Activated T-helper 17 cell treated with anti-CD3 and anti-CD28 coated beads, Interleukin-2, amount 50 U/mL, for 72 hours (primary cell): ENCODE measurements at regions not wholly inside any gene's neighbourhood (a gene's known extent, or its start where the extent isn't known, plus 50 kb on each side); places are given as distances from the start of the nearest gene placed in this dataset.
"Not testable (repeated sequence)": the region's sequence is repeated elsewhere in the genome, so short reads cannot be mapped to it uniquely, and the experiment has no call there.

Experiments used
- ATAC-seq: fragments of 150-1000 bp; cut with Tn5 transposase; replicated peaks from 2 replicates; pipeline ENCODE4 v1.10.0; 2021; ENCODE audit warnings: mild to moderate bottlenecking, moderate library complexity
- H3K27ac Mint-ChIP-seq: one replicate; pipeline ENCODE4 v1.8.0; 2022; ENCODE audit warnings: mixed read lengths
- H3K27me3 Mint-ChIP-seq: one replicate; pipeline ENCODE4 v1.8.0; 2022; ENCODE audit warnings: mixed read lengths
- H3K36me3 Mint-ChIP-seq: one replicate; pipeline ENCODE4 v1.8.0; 2022; ENCODE audit warnings: low read depth, mild to moderate bottlenecking, mixed read lengths
- H3K4me1 Mint-ChIP-seq: one replicate; pipeline ENCODE4 v1.8.0; 2022; ENCODE audit warnings: mixed read lengths
- H3K4me3 Mint-ChIP-seq: one replicate; pipeline ENCODE4 v1.8.0; 2022; ENCODE audit warnings: mild to moderate bottlenecking, mixed read lengths
- H3K9me3 Mint-ChIP-seq: one replicate; pipeline ENCODE4 v1.8.0; 2022; ENCODE audit warnings: mixed read lengths

GRCh38 chr14:96718407-96718806 lies 78.8 kb upstream of the VRK1 start:
- Mint-ChIP-seq H3K27ac (no peak overlapping the region), H3K4me3 (no peak overlapping the region), H3K36me3 (no peaks in the 10 kb centered on the region), H3K27me3 (peaks cover 21% of the 10 kb centered on the region), H3K9me3 (no peaks in the 10 kb centered on the region), H3K4me1 (no peaks in the 10 kb centered on the region)
- no peak for ATAC-seq

DNA sequence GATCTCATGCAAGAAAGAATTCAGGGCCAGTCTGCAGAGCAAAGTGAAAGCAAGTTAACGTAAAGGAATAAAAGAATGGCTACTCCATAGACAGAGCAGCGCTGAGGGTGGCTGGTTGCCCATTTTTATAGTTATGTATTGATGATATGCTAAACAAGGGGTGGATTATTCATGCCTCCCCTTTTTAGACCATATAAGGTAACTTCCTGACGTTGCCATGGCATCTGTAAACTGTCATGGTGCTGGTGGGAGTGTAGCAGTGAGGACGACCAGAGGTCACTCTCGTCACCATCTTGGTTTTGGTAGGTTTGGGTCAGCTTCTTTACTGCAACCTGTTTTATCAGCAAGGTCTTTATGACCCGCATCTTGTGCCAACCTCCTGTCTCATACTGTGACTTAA lies 76.5 kb upstream of the VRK1 start:
- not testable (repeated sequence) for H3K4me1 Mint-ChIP-seq, H3K27ac Mint-ChIP-seq, H3K36me3 Mint-ChIP-seq, ATAC-seq, H3K9me3 Mint-ChIP-seq, H3K4me3 Mint-ChIP-seq
- H3K27me3 Mint-ChIP-seq: peaks cover 11% of the 10 kb centered on the region

- Mint-ChIP-seq H3K36me3 (no peaks in the 10 kb centered on the region), H3K4me3 (no peak overlapping the region), H3K27me3 (peaks cover 25% of the 10 kb centered on the region), H3K9me3 (no peaks in the 10 kb centered on the region), H3K4me1 (no peaks in the 10 kb centered on the region), H3K27ac (no peak overlapping the region)
- ATAC-seq: no peak
These were observed 74.4 kb upstream of the VRK1 start for GRCh38 chr14:96722736-96723135.

- H3K36me3 Mint-ChIP-seq: no peaks in the 10 kb centered on the region
- peaks cover 29% of the 10 kb centered on the region for H3K27me3 Mint-ChIP-seq
- H3K27ac Mint-ChIP-seq: no peak overlapping the region
- no peak for ATAC-seq
- H3K4me3 Mint-ChIP-seq: no peak overlapping the region
- no peaks in the 10 kb centered on the region for H3K9me3 Mint-ChIP-seq
- H3K4me1 Mint-ChIP-seq: no peaks in the 10 kb centered on the region
These were observed 73.2 kb upstream of the VRK1 start for GRCh38 chr14:96723946-96724345.

GRCh38 chr14:96725232-96725631 lies 72.0 kb upstream of the VRK1 start:
- H3K27ac Mint-ChIP-seq: no peak overlapping the region
- no peaks in the 10 kb centered on the region for H3K9me3 Mint-ChIP-seq
- ATAC-seq: no peak
- H3K4me1 Mint-ChIP-seq: no peaks in the 10 kb centered on the region
- H3K27me3 Mint-ChIP-seq: peaks cover 30% of the 10 kb centered on the region
- H3K36me3 Mint-ChIP-seq: no peaks in the 10 kb centered on the region
- H3K4me3 Mint-ChIP-seq: no peak overlapping the region

DNA sequence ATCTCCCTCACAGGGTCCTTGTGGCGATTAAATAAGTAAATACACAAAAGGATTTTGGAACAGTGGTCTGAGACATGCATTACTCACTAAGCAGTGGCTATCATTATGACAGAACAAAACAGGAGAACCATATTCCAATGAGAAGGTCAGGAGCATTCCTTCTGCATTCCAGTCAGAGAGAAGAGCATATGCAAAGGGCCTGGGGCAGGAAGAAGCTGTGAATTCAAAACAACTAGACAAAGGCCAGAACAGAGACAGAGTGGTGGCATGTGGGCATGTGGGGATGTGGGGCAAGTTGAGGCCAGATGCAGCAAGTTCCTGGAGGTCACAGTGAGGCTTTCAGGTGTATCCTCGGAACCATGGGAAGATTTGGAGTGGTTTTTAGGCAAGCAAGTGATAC lies 70.1 kb upstream of the VRK1 start:
- H3K9me3 Mint-ChIP-seq: no peaks in the 10 kb centered on the region
- no peak for ATAC-seq
- H3K4me3 Mint-ChIP-seq: no peak overlapping the region
- no peaks in the 10 kb centered on the region for H3K4me1 Mint-ChIP-seq
- no peak overlapping the region for H3K27ac Mint-ChIP-seq
- no peaks in the 10 kb centered on the region for H3K36me3 Mint-ChIP-seq
- H3K27me3 Mint-ChIP-seq: peaks cover 32% of the 10 kb centered on the region

DNA sequence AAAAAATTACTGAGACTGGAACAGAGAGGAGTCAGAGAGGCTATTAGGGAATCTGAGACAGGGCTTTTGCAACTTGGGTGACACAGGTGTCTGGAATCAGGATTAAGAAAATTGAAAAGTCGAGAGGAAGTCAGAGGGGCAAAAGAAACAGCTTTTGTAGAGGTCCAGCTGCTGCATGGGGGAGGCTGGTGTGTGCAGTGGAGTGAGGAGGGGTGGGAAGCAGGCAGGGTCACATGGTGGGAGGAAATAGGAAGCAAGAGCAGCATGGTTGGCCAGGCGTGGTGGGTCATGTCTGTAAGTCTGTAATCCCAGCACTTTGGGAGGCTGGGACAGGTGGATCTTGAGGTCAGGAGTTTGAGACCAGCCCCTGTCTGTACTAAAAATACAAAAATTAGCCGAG lies 69.7 kb upstream of the VRK1 start:
- no peak for ATAC-seq
- no peaks in the 10 kb centered on the region for H3K9me3 Mint-ChIP-seq
- H3K36me3 Mint-ChIP-seq: no peaks in the 10 kb centered on the region
- H3K27me3 Mint-ChIP-seq: peaks cover 34% of the 10 kb centered on the region
- H3K4me3 Mint-ChIP-seq: no peak overlapping the region
- no peaks in the 10 kb centered on the region for H3K4me1 Mint-ChIP-seq
- H3K27ac Mint-ChIP-seq: no peak overlapping the region

DNA sequence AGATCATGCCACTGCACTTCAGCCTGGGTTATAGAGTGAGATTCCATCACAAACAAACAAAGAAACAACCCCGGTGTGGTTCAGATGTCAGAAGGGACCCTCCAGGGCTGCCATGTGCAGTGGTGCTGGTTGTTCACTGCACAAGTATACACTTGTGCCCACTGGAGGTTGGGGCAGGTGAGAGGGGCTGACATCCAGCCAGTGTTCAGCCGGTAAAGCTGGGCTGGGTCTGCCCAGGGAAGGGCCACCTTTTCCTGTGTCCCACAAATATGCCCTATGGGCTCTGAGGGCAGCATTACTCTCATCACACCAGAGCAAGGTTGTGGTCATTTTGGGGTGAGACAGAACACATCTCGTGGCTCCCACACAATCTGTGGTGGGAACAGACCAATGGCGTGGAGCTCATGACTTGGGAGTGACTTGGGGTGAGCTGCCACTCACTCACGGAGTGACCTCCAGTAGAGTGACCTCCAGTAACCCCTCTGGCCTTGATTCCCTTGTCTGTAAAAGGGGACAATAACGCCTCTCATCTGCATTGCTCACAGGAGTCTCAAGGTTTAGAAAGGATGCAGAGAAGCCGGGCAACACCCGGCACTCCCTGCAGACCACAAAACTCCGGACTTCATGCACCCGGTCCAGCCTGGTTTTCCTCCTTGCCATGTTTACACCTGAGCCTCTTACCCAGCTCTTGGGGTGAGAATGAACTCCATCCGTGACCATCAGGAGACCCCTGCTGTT lies 69.0 kb upstream of the VRK1 start:
- Mint-ChIP-seq H3K4me1 (no peaks in the 10 kb centered on the region), H3K36me3 (no peaks in the 10 kb centered on the region), H3K4me3 (no peak overlapping the region), H3K9me3 (no peaks in the 10 kb centered on the region), H3K27ac (no peak overlapping the region), H3K27me3 (peaks cover 34% of the 10 kb centered on the region)
- no peak for ATAC-seq

DNA sequence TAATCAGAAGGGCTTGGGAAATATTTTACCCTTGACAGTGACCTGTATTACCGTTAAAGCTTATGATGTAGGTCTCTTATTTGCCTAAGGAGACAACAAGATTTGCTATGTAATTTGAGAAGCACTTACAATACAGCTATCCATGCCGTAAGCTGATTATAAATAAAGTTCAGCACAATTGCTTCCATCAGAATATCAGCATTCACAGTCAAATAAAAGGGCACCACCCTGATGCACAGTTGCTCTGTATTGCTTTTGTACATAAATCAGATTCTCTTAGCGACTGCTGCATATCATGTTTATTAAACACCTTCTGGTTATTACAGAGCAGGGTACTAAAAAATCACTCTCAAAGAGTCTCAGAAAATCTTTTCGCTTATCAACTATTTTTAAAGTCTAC lies 67.3 kb upstream of the VRK1 start:
- H3K4me1 Mint-ChIP-seq: no peaks in the 10 kb centered on the region
- H3K36me3 Mint-ChIP-seq: no peaks in the 10 kb centered on the region
- H3K27ac Mint-ChIP-seq: no peak overlapping the region
- no peak for ATAC-seq
- H3K9me3 Mint-ChIP-seq: no peaks in the 10 kb centered on the region
- H3K4me3 Mint-ChIP-seq: no peak overlapping the region
- H3K27me3 Mint-ChIP-seq: peaks cover 43% of the 10 kb centered on the region

- H3K9me3 Mint-ChIP-seq: no peaks in the 10 kb centered on the region
- H3K4me3 Mint-ChIP-seq: no peak overlapping the region
- no peaks in the 10 kb centered on the region for H3K36me3 Mint-ChIP-seq
- H3K27me3 Mint-ChIP-seq: peaks cover 43% of the 10 kb centered on the region
- H3K27ac Mint-ChIP-seq: no peak overlapping the region
- no peak for ATAC-seq
- no peaks in the 10 kb centered on the region for H3K4me1 Mint-ChIP-seq
These were observed 66.8 kb upstream of the VRK1 start for GRCh38 chr14:96730386-96730785.

DNA sequence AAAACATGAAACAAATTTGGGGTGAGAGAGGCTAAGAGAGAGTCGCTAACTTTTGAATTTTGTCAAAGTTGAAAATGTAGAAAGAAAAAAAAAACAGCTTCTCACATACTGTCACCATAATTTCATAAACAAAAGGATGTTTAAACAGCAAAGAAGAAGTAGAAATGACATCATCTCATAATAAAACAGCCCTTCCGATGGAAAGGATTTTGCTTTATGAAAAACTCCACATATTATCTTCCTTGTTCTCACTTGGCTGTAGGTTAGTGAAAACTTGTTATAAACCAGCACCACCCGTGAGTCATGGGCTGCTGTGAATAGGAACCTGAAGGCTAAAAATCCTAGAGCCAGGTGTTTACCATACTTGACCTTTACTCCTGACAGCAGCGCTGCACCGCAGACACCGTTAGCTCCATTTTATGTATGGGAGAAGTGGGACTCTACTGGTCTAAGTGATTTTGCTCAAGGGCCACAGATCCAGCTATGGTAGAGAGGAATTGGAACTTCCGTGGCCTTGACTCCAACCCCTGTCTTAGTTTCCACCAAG lies 63.0 kb upstream of the VRK1 start:
- no peaks in the 10 kb centered on the region for H3K36me3 Mint-ChIP-seq
- H3K4me1 Mint-ChIP-seq: no peaks in the 10 kb centered on the region
- H3K4me3 Mint-ChIP-seq: no peak overlapping the region
- no peak for ATAC-seq
- peaks cover 50% of the 10 kb centered on the region for H3K27me3 Mint-ChIP-seq
- H3K9me3 Mint-ChIP-seq: no peaks in the 10 kb centered on the region
- no peak overlapping the region for H3K27ac Mint-ChIP-seq

- H3K36me3 Mint-ChIP-seq: no peaks in the 10 kb centered on the region
- peaks cover 56% of the 10 kb centered on the region for H3K27me3 Mint-ChIP-seq
- no peaks in the 10 kb centered on the region for H3K9me3 Mint-ChIP-seq
- no peak for ATAC-seq
- H3K27ac Mint-ChIP-seq: no peak overlapping the region
- H3K4me1 Mint-ChIP-seq: no peaks in the 10 kb centered on the region
- H3K4me3 Mint-ChIP-seq: no peak overlapping the region
These were observed 61.7 kb upstream of the VRK1 start for GRCh38 chr14:96735526-96735925.

- Mint-ChIP-seq H3K27ac (no peak overlapping the region), H3K36me3 (no peaks in the 10 kb centered on the region), H3K9me3 (no peaks in the 10 kb centered on the region), H3K27me3 (peaks cover 52% of the 10 kb centered on the region), H3K4me3 (no peak overlapping the region), H3K4me1 (no peaks in the 10 kb centered on the region)
- no peak for ATAC-seq
These were observed 60.7 kb upstream of the VRK1 start for GRCh38 chr14:96736439-96736838.

DNA sequence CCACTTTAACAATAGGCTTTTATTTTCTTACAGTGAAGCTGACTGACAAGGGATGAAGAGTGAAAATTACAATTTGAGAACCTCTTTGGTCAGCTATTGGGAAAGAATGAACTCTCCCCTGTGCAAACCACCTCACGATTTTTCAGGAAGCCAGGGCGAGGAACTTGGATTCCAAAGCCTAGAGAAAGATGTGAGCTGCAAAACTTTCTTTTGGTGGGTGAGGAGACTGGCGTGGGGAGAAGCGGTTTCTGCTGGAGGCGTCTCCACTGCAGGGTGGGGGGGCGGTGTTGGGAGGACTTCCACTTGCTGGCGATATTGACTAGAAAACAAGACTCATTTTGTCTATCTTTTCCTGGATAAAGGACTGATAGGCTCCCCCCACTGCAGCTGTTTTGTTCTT lies 59.3 kb upstream of the VRK1 start:
- Mint-ChIP-seq H3K27ac (no peak overlapping the region), H3K27me3 (peaks cover 59% of the 10 kb centered on the region)

GRCh38 chr14:96739200-96739910 lies 57.8 kb upstream of the VRK1 start:
- peaks cover 61% of the 10 kb centered on the region for H3K27me3 Mint-ChIP-seq
- no peak overlapping the region for H3K27ac Mint-ChIP-seq
- H3K4me1 Mint-ChIP-seq: no peaks in the 10 kb centered on the region
- H3K4me3 Mint-ChIP-seq: no peak overlapping the region
- no peaks in the 10 kb centered on the region for H3K36me3 Mint-ChIP-seq
- H3K9me3 Mint-ChIP-seq: no peaks in the 10 kb centered on the region
- ATAC-seq: no peak

More for the DNA sequence above, 59.3 kb upstream of the VRK1 start:
- no peaks in the 10 kb centered on the region for H3K4me1 Mint-ChIP-seq
- no peak overlapping the region for H3K4me3 Mint-ChIP-seq
- H3K9me3 Mint-ChIP-seq: no peaks in the 10 kb centered on the region
- no peak for ATAC-seq
- no peaks in the 10 kb centered on the region for H3K36me3 Mint-ChIP-seq
